Activated CD4-positive, alpha-beta T cell treated with anti-CD3 and anti-CD28 coated beads, Interleukin-2, amount 10 ng/mL, durations not matched to agents 7 days and 5 days (primary cell): ENCODE measurements at regions not wholly inside any gene's neighbourhood (a gene's known extent, or its start where the extent isn't known, plus 50 kb on each side); places are given as distances from the start of the nearest gene placed in this dataset.
A peak's percentile ranks its signal among the peaks of the same experiment; 100 is the strongest.

ENCODE experiments used
- CTCF ChIA-PET: fragments of 350-600 bp; sonication (Branson Sonifier 250); formaldehyde crosslinking; loops from one replicate; lab custom pipeline; 2021; ENCODE audit warnings: antibody characterized with exemption; lab: Charles Lee
- POLR2A ChIA-PET: fragments of 350-600 bp; sonication (Branson Sonifier 250); formaldehyde crosslinking; loops from one replicate; lab custom pipeline; 2021; ENCODE audit warnings: antibody characterized with exemption; lab: Charles Lee
- DNase-seq: peaks from one replicate; pipeline ENCODE4 v3.0.0-alpha.2; 2020
- H3K27ac Mint-ChIP-seq: one replicate; pipeline ENCODE4 v1.8.0; 2021; ENCODE audit warnings: mild to moderate bottlenecking, moderate library complexity, mixed read lengths
- H3K27me3 Mint-ChIP-seq: one replicate; pipeline ENCODE4 v1.8.0; 2021; ENCODE audit warnings: mixed read lengths
- H3K36me3 Mint-ChIP-seq: one replicate; pipeline ENCODE4 v1.8.0; 2021; ENCODE audit warnings: low read depth, mixed read lengths
- H3K4me1 Mint-ChIP-seq: one replicate; pipeline ENCODE4 v1.8.0; 2021; ENCODE audit warnings: mixed read lengths
- H3K4me3 Mint-ChIP-seq: one replicate; pipeline ENCODE4 v1.8.0; 2021; ENCODE audit warnings: mild to moderate bottlenecking, moderate library complexity, mixed read lengths
- H3K9me3 Mint-ChIP-seq: one replicate; pipeline ENCODE4 v1.8.0; 2021; ENCODE audit warnings: mixed read lengths

- H3K27me3 Mint-ChIP-seq, result no peaks in the 10 kb centered on the region
- CTCF ChIA-PET, result no interaction called here
- no peaks in the 10 kb centered on the region for H3K9me3 Mint-ChIP-seq
- POLR2A ChIA-PET, result no interaction called here
- no peaks in the 10 kb centered on the region for H3K4me1 Mint-ChIP-seq
- DNase-seq, result no peak
- no peak overlapping the region for H3K27ac Mint-ChIP-seq
- no peak overlapping the region for H3K4me3 Mint-ChIP-seq
- no peaks in the 10 kb centered on the region for H3K36me3 Mint-ChIP-seq
These were observed 158.9 kb upstream of the CIBAR2 start for GRCh38 chr16:85271198-85271597.

- Mint-ChIP-seq H3K4me1 (no peaks in the 10 kb centered on the region), H3K27ac (no peak overlapping the region), H3K27me3 (no peaks in the 10 kb centered on the region), H3K9me3 (no peaks in the 10 kb centered on the region), H3K4me3 (no peak overlapping the region), H3K36me3 (no peaks in the 10 kb centered on the region)
- ChIA-PET CTCF (no interaction called here), POLR2A (no interaction called here)
- no peak for DNase-seq
These were observed 161.0 kb upstream of the CIBAR2 start for GRCh38 chr16:85273293-85273692.

DNA sequence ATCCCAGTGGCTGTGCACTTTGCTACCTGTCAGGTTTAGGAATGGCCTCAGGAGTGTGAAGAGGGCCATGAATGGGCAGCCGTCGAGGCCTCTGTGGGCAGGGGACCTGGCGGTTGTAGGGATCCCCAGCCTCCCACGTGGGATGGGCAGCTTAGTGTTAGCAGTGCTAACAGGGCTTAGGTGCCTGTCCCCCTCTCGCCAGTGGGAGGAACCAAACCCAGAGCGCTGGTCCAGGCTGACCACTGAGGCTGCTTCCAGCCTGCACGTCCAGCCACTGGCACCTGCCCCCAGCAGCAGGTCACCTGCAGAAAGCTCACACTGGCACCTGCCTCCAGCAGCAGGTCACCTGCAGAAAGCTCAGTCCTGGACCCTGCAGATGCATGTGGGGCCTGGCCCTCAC, 162.2 kb upstream of the CIBAR2 start:
- no peaks in the 10 kb centered on the region for H3K36me3 Mint-ChIP-seq
- no peaks in the 10 kb centered on the region for H3K9me3 Mint-ChIP-seq
- no peak overlapping the region for H3K4me3 Mint-ChIP-seq
- CTCF ChIA-PET, result interaction anchor here (1.8 kb wide), 1 partner anchor 21 kb away, joined by 5 read pairs; no protein-coding TSS in a partner anchor
- H3K4me1 Mint-ChIP-seq, result no peaks in the 10 kb centered on the region
- H3K27ac Mint-ChIP-seq, result no peak overlapping the region
- no peak for DNase-seq
- POLR2A ChIA-PET, result no interaction called here
- H3K27me3 Mint-ChIP-seq, result no peaks in the 10 kb centered on the region

DNA sequence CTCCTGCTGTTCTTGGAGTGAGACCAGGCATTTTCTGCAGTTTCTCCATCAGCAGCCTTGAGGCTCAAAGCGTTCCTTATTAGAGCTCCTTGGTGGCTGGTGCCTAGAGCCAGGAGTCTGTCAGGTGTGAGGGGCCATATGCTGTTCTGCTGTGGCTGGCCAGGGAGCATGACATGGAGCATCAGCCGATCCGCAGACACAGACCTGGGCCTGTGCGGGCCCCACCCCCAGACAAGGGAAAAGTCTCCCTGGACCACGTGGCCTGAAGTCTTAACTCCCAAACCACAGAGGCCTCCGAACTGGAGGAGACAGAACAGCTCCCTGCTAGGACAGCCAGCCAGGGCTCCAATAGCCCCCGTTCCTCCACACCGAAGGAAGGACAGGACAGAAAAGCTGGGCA, 162.7 kb upstream of the CIBAR2 start:
- CTCF ChIA-PET, result interaction anchor here (1.3 to 1.8 kb wide), 2 partner anchors 22 to 145 kb away, joined by 3 to 5 read pairs; no protein-coding TSS in a partner anchor
- Mint-ChIP-seq H3K9me3 (no peaks in the 10 kb centered on the region), H3K4me1 (no peaks in the 10 kb centered on the region), H3K4me3 (no peak overlapping the region), H3K27ac (no peak overlapping the region), H3K27me3 (no peaks in the 10 kb centered on the region), H3K36me3 (no peaks in the 10 kb centered on the region)
- no peak for DNase-seq
- POLR2A ChIA-PET, result no interaction called here

GRCh38 chr16:85275533-85276249, 163.4 kb upstream of the CIBAR2 start:
- H3K27ac Mint-ChIP-seq, result no peak overlapping the region
- ChIA-PET CTCF (interaction anchor here (1.3 to 1.8 kb wide), 2 partner anchors 23 to 145 kb away, joined by 3 to 5 read pairs; no protein-coding TSS in a partner anchor), POLR2A (no interaction called here)
- H3K4me3 Mint-ChIP-seq, result no peak overlapping the region
- no peaks in the 10 kb centered on the region for H3K4me1 Mint-ChIP-seq
- H3K36me3 Mint-ChIP-seq, result no peaks in the 10 kb centered on the region
- no peaks in the 10 kb centered on the region for H3K27me3 Mint-ChIP-seq
- no peaks in the 10 kb centered on the region for H3K9me3 Mint-ChIP-seq
- DNase-seq, result peak; percentile 73

DNA sequence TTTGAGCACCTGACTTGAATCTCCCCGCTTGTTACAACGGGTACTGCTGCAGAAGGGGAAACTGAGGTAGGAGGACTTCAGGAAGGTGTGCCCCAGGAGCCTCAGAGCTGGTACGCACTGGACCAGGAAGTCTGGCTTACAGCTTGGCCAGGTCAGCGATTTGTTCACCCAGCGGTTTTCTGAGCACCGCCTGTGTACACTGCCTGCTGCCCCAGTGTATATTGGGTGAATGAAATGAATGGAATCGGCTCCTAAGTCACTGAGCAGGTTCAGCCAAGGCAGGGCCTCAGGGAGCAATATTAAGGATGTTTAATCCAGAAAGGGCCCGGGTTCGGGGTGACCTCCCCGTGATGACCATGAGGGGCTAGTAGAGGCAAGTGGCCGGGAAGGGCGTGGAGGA, 164.0 kb upstream of the CIBAR2 start:
- H3K9me3 Mint-ChIP-seq, result no peaks in the 10 kb centered on the region
- ChIA-PET CTCF (interaction anchor here (1.3 to 1.8 kb wide), 2 partner anchors 23 to 144 kb away, joined by 3 to 5 read pairs; no protein-coding TSS in a partner anchor), POLR2A (no interaction called here)
- H3K27ac Mint-ChIP-seq, result no peak overlapping the region
- no peak overlapping the region for H3K4me3 Mint-ChIP-seq
- H3K4me1 Mint-ChIP-seq, result no peaks in the 10 kb centered on the region
- no peak for DNase-seq
- H3K27me3 Mint-ChIP-seq, result no peaks in the 10 kb centered on the region
- no peaks in the 10 kb centered on the region for H3K36me3 Mint-ChIP-seq

- no peaks in the 10 kb centered on the region for H3K36me3 Mint-ChIP-seq
- POLR2A ChIA-PET, result no interaction called here
- H3K4me3 Mint-ChIP-seq, result no peak overlapping the region
- no peaks in the 10 kb centered on the region for H3K27me3 Mint-ChIP-seq
- DNase-seq, result no peak
- no peaks in the 10 kb centered on the region for H3K9me3 Mint-ChIP-seq
- CTCF ChIA-PET, result no interaction called here
- no peaks in the 10 kb centered on the region for H3K4me1 Mint-ChIP-seq
- no peak overlapping the region for H3K27ac Mint-ChIP-seq
These were observed 164.4 kb upstream of the CIBAR2 start for GRCh38 chr16:85276721-85277120.

DNA sequence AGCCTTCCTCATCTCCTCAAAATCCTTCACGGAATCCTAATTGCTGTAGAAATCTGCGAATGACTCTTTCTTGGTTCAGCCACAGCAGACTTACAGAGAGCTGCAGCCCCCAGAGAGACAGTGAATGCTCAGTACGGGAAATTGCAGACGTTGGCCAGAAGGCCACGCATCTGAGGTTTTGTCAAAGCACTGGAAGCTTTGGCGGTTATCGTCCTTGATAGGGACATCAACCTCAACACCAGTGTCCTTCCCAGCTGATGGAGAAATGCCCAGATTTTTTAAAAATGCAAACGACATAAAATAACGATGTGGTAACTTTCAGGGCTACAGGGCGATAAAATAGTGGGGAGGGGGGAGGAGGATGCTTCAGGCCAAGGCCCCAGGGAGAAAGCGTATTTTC, 166.6 kb upstream of the CIBAR2 start:
- H3K4me3 Mint-ChIP-seq, result no peak overlapping the region
- H3K36me3 Mint-ChIP-seq, result no peaks in the 10 kb centered on the region
- H3K4me1 Mint-ChIP-seq, result no peaks in the 10 kb centered on the region
- H3K9me3 Mint-ChIP-seq, result no peaks in the 10 kb centered on the region
- POLR2A ChIA-PET, result no interaction called here
- H3K27ac Mint-ChIP-seq, result no peak overlapping the region
- no peak for DNase-seq
- CTCF ChIA-PET, result interaction anchor here (0.5 kb wide), 1 partner anchor 94 kb away, joined by 4 read pairs; no protein-coding TSS in a partner anchor
- H3K27me3 Mint-ChIP-seq, result no peaks in the 10 kb centered on the region

DNA sequence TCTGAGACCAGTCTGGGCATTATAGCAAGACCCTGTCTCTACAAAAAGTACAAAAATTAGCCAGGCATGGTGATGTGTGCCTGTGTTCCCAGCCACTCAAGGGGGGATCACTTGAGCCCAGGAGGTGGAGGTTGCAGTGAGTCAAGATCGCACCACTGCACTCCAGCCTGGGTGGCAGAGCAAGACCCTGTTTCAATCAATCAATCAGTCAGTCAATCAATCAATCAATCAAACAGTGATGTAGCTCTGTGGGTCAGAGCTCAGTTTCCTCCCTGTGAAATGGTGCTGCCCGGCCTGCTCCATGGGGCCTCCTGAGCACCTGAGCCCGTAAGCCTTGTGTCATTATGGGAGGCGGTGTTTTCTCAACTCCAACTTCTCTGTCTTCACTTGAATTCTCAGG, 167.1 kb upstream of the CIBAR2 start:
- ChIA-PET POLR2A (no interaction called here), CTCF (no interaction called here)

DNA sequence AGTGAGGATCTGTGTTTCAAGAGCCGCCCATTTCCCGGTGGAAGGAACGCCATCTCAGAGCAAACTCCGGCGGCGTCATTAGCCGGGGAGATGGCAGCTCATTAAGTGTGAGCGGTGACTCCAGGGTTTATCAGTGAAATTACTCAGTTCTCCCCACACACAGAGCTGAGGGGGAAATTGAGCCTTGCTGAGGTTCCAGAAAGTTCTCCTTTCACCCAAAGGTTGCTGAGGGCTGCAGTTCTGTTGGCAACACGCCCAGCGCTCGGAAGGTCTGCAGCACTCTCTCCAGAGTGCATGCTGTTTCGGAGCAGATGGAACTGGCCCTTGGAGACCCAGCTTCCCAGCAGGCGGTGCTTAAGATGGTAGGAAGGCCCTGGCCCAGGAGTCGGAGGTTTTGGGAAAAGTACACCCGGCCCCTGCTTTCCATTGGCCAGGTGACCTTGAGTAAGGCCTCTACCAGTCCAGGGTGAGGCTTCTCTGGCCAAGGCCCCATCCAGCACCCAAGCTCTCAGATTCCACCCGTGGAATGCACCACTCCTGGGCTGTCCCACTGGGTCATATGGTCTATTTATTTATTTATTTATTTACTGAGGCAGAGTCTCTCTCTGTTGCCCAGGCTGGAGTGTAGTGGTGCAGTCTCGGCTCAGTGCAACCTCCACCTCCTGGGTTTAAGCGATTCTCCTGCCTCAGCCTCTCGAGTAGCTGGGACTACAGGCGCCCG, 167.7 kb upstream of the CIBAR2 start:
- no peaks in the 10 kb centered on the region for H3K4me1 Mint-ChIP-seq
- no peaks in the 10 kb centered on the region for H3K36me3 Mint-ChIP-seq
- no peak overlapping the region for H3K27ac Mint-ChIP-seq
- no peak overlapping the region for H3K4me3 Mint-ChIP-seq
- H3K9me3 Mint-ChIP-seq, result no peaks in the 10 kb centered on the region
- DNase-seq, result no peak
- H3K27me3 Mint-ChIP-seq, result no peaks in the 10 kb centered on the region
- POLR2A ChIA-PET, result no interaction called here
- CTCF ChIA-PET, result no interaction called here

More for the DNA sequence above, 167.1 kb upstream of the CIBAR2 start:
- Mint-ChIP-seq H3K36me3 (no peaks in the 10 kb centered on the region), H3K27ac (no peak overlapping the region), H3K4me1 (no peaks in the 10 kb centered on the region), H3K27me3 (no peaks in the 10 kb centered on the region), H3K9me3 (no peaks in the 10 kb centered on the region), H3K4me3 (no peak overlapping the region)
- no peak for DNase-seq

DNA sequence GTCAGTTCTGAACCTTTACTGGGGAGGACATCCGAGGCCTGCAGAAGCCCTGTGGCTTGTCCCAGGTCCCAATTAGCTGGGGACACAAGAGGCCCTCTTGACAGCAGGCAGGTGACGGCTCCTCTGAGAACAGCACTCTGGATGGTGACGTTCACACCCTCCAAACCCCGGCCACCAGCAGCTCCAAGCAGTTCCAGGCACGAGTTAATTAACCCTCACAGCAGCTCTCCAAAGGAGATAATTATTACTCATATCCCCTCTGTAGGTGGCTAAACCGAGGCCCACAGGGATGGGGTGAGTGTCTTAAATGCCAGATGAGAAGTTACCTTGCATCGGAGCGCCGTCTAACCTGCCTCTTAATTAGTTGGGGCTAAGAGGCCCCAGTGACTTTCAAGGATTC, 168.9 kb upstream of the CIBAR2 start:
- CTCF ChIA-PET, result no interaction called here
- no peaks in the 10 kb centered on the region for H3K36me3 Mint-ChIP-seq
- POLR2A ChIA-PET, result no interaction called here
- no peak for DNase-seq
- H3K4me3 Mint-ChIP-seq, result no peak overlapping the region
- no peaks in the 10 kb centered on the region for H3K27me3 Mint-ChIP-seq
- no peaks in the 10 kb centered on the region for H3K4me1 Mint-ChIP-seq
- no peak overlapping the region for H3K27ac Mint-ChIP-seq
- no peaks in the 10 kb centered on the region for H3K9me3 Mint-ChIP-seq

DNA sequence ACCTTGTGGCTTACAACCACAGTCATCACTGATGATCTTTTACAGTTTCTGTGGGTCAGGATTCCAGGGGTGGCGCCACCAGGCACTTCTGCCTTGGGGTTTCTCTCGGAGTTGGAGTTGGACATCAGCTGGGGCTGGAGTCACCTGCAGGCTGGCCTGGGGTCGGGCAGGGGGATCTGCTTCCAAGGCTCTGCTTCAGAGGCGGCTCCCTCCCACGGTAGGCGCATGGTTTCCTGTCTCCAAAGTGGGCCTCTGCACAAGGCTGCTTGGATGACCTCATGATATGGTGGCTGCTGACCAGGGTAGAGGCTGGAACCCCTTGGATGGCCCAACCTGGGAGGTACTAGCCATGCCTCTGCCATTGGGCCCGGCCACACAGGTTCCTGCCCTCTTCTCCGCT, 170.6 kb upstream of the CIBAR2 start:
- Mint-ChIP-seq H3K4me3 (no peak overlapping the region), H3K9me3 (no peaks in the 10 kb centered on the region)

DNA sequence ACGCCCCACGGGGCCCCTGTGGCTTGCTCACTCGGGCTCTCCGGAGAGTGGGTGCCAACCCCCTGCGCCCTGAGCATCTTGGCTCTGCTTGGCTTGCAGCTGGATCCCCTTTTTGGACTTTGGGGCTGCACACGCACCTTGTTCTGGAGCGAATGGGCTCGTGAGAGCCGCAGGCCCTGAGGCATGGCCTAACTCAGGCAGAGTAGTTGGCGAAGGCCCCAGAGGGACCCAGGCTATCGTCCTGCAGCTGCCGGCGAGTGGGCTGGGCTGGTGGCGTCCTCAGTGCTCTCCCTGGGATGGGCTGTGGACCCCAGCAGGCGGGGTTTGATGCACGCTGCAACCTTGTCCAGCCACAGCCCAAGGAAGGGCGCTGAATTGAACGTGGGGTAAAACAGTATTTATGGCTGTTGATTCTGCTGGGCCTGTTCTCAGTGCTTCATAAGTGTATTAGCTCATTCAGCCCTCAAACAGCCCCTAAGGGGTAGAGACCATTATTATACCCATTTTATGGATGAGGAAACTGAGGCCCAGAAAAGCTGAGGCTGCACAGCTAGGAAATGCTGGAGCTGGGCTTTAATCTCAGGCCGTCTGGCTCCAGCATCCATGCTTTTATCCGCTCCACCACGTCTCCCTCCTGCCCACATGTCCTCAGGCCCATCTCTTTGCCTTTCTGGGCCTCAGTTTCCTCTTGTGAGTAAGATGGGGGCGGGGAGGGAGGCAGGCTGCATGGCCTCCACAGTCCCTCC, 171.2 kb upstream of the CIBAR2 start:
- Mint-ChIP-seq H3K27ac (no peak overlapping the region), H3K4me3 (no peak overlapping the region)
- CTCF ChIA-PET, result no interaction called here

More for the DNA sequence above, 170.6 kb upstream of the CIBAR2 start:
- POLR2A ChIA-PET, result no interaction called here
- no peak for DNase-seq
- Mint-ChIP-seq H3K36me3 (no peaks in the 10 kb centered on the region), H3K27ac (no peak overlapping the region), H3K27me3 (no peaks in the 10 kb centered on the region), H3K4me1 (no peaks in the 10 kb centered on the region)
- CTCF ChIA-PET, result no interaction called here

More for the DNA sequence above, 171.2 kb upstream of the CIBAR2 start:
- Mint-ChIP-seq H3K27me3 (no peaks in the 10 kb centered on the region), H3K4me1 (no peaks in the 10 kb centered on the region), H3K36me3 (no peaks in the 10 kb centered on the region), H3K9me3 (no peaks in the 10 kb centered on the region)
- DNase-seq, result no peak
- POLR2A ChIA-PET, result no interaction called here
